ENCODE measurements at regions not wholly inside any gene's neighbourhood (a gene's known extent, or its start where the extent isn't known, plus 50 kb on each side); places are given as distances from the start of the nearest gene placed in this dataset.

DNA sequence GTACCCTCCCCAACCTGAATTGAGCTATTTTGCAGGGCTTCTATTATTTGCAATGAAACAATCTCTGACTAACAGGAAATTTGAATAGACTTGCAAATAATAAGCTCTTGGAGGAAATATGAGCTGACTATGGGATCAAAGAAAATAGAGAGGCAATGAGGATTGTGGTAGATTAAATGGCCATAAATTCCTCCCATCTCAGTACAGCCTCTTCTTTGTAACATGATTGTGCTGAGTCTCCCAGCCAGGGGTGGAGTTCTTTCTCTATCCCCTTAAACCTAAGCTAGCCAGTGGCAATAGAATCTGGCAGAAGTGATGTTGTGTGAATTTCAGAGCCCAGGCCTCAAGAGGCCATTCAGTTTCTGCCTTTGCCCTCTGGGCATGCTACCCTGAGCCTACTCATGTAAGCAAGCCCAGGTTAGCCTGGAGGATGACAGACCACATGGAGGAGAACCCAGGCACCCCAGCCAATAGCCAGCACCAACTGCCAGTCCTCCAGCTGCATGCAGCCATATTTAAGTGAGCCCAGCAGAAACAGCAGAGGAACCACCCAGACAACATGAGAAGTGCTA lies 86.8 kb upstream of the TP53I11 start:
- no peak for DNase-seq

DNA sequence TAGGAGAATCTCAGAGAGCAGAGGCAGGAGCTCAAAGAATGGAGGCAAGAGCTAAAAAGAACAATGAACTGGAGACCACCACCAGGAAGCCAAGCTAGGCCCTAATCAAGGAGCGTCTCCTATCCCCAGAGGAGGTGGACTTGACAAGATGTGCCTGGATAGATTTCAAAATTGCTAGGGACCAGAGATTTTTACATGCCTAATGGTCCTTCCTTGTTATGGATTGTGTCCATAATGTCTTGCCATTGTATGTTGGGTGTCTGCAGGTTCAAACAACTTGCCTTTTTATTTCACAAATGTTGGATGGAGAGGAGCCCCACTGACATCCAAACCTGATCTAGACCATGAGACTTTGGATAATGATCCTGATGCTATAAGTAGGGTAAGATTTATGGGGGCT lies 88.2 kb upstream of the TP53I11 start:
- DNase-seq, result no peak

DNA sequence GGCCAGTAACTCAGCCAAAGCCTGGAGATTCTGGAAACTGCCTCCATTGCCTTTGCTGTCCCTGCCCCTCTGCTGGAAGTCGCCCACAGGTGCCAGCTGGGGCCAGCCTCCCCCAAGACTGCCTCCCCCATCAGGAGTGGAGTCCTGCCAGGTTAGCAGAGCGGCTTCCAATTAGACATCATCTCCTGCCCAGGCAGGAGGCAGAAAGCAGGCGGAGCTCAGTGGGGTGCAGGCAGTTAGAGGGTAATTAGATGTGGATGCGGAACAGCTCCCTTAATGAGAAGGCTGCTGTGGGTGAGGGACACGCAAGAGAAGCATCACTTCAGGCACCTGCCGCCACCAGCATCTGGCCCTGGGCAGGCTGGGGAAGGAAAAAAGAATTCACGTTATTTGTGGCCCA lies 90.9 kb upstream of the TP53I11 start:
- no peak for DNase-seq

DNA sequence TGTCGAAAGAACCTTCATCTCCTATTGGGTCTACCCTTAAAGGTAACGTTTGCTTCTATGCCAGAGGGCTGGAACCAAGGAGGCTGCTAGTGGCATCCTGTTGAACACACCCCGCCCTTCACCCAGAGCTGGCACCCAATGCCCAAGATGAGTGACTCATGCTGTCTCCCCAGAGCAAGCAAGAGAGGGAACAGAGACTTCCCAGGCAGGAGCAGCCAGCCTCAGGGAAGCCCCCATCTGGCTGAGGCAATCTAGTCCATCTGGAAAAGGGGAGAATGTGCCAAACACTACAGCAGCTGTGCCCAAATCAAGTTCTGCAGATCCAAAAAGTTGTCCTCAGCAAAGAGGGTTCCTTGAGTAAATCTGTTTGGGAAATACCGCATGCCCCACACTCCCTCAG lies 91.9 kb upstream of the TP53I11 start:
- no peak for DNase-seq

DNA sequence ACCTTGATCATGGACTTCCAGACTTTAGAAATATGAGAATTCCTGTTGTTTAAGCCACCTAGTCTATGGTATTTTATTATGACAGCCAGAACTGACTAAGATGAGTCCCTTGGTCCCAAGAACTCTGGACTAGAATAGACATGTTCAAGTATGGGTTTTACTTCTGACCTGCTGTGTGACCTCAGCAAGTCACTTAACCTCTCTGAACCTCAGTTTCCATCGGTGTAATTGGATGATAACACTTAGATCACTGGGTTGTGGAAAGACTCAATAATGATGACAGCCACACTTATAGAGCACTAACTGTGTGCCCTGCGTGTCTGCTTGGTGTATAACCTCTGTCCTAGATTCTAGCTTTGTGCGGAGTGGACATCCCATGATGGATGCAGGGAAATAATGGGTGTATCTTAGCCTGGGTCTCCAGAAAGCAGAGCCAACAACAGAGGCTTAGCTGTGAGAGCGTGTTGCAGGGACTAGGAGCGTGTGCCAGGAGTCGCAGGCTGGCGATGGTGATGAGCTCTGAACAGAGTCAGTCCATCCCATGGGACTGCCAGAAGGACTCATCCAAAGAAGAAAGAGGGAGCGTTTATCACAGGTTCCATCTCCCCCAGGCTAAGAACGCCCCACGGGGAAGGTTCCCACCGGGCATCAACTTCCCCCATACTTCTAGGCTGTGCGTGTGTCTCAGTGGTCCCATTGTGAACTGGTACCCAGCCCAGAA lies 93.2 kb upstream of the TP53I11 start:
- DNase-seq, result no peak

DNA sequence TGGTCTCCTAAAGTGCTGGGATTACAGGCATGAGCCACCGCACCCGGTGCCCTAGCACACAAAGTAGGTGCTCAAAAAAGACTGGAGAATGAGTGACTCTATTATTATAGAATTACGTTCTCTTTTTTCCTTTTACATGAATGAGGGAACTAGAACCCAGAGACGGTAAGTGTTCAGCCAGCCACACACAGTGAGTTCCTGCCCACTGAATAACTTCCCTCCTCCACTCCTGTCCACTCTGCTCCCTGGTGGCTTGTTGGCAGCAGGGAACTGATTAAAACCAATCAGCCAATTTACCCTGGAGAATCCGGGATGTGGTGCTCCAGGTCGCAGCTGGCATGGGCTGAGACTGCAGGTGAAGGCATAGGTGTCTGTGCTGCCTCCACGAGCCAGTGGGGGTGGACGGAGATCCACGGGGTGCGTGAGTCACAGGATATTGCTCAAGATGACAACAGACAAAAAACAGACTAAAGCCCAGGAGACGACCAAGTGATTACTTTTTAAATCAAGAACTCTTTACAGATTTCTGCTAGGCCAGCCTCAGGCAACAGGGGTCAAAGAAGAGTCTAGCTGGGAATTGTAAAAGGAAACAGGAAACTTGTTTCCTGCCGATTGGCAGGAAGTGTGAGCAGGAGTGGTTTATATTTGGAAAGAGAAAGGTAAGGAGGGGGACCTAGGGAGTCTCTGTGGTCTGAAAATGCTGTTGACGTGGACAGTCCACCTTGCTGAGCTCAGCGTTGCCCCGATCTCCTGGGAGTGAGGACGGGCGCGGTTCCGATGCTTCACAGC lies 95.2 kb upstream of the TP53I11 start:
- peak; percentile 32 for DNase-seq

DNA sequence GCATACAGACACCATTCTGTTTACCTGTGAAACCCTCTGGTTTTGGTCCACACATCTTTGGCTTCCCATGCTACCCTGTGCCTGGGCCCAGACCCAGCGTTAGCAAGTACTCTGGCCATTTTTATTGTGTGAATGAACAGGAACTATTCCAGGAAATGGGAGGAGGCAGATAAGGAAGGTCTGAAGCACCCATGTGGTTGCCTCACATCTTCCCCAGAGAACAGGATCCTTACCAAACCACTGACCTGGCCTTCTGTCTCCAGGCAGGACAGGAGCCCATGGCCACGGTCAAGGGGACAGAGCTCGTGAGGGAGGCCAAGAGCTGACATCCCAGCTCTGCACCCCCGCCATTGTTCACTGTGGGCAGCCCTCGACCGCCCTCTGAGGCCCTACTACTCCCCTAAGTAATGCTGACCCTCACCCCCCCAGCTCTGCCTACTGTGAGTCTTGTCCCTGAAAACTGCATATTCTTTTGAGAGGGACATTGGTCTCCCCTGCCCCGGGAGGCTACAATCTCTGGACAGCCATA lies 97.7 kb upstream of the TP53I11 start:
- no peak for DNase-seq

DNA sequence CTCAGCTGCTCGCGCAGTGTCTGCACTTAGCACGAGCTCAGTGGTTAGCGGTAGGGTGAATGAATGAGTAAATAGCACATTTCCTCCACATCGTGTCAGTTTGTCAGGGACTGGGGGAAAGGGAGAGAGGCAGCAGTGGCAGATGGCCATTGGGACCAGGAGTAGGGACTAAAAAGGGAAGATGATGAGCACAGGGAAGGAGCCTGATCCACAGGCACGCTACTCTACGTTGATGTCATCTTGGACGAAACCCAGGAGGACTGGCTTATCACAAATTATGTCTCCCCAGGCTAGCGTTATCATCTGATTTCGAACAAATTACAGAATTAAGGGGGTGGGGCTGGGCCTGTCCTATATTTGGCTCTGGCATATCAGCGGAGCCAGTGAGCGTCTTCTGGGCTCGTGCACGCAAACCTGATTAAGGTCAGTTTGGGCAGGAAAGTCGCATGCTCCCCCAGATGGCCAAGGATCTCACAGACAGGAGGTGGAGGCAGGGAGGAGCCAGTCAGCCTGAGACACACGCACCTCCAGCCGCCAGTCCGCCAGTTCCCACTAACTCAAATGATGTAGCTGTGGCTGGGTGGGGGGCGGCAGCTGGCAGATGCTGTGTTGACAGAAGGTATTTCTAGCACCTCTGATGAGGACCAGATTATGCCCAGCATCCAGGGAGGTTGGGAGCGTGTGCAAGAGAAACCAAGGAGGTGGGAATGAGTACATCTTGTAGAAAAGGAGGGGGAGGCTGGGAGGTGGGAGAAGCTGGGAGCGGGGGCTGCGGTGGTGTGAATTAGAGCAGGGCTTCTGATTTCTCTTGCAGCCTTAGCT lies 97.4 kb upstream of the PRDM11 start:
- peak; percentile 3 for DNase-seq

DNA sequence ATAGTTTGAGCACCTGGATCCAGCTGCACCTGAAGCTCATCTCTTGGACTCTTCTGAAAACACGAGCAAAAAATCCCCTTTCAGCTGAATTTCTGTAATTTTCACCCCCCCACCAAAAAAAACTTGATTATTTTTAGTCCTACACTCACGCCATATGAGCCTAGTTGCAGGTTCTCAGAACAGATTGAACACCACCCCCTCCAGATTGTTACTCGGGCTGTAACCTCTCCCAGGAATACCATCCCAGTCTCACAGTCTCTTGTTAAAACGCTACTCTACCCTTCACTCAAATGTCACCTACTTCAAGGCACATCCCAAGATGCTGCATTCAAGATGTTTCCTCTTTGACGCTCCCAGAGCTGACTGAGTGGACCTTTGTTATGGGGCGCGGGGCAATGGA lies 96.3 kb upstream of the PRDM11 start:
- DNase-seq, result no peak

DNA sequence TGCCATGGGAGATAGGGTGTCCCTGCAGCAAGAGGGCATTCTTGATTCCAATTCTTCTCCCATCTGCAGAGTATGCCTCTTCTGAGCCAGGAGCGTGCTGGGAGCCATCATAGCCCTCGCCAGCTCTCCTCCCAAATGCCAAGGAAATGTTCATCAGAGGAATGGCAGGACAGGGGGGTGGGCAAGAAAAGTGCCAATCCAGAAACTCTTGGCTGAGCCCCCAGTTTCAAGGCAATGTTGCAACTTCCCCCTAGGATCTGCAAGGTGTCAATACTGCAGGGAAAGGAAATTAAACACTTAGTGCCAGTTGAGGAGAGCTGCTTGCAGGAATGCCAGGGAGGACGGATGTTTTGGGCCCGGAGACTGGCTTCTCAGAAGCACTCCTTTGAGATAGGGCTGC lies 94.8 kb upstream of the PRDM11 start:
- DNase-seq, result no peak

DNA sequence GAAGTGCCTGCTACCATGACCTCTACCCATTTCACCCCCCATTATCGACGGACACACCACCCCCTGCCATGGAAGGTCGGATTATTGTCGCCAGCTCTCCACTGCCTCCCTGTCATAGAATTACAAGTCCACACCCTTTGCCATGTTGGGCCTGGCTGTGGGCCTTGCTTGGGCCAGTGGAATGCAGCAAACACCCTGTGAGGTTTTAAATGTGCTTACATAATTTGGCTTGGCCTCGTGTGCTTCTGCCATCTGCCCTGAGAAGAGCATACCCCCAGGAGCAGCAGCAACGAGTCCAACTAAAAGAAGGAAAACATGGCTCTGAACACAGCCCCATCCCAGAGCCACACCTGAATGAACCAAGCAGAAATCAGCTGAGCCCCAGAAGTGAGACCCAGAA lies 94.1 kb upstream of the PRDM11 start:
- DNase-seq, result no peak

DNA sequence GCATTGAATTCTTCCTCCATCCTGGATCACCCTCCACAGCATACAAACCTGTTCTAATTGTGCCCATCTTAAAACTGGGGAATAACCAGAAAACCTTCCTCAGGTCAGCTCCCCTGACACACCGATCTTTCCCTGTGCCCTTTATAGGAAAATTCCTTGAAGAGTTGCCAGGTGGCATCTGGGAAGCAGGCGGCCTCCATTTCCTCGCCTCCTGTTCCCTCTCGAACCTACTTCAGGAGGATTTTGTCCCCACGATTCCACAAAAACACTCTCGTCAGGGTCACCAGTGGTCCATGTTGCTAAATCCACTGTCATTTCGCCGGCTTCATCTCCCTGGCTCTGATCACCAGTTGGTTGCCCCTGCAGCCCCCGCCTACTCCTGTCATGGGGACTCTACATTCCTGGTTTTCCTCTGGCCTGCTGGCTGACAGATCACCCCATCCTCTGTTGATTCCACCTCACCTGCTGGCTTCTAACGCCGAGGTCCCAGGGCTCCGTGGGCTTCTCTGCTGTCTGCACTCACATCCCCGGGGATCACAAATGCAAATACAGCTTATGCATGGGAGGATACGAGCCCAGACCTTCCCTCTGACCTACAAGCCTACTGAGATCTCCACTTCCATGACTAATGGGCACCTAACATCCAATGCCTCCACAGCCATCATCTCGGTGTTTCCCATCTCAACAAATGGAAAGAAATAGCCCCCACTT lies 92.5 kb upstream of the PRDM11 start:
- DNase-seq, result no peak

DNA sequence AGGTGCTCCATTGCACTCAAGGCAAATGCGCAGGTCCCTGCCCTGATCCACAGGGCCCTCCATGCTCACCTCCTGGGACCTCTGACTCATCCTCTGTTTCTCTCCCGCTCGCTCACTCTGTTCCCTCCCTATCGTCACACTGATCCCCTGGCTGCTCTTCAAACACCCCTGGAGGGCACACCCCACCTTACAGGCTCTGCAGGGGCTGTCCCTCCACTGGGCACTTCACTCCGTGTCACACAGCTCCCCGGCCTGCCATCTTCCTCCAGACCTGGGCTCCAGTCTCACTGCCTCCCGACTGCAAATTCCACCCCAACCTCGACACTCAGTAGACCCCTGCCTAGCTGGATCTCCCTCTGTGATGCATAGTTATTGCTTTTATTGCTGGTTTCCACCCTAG lies 91.5 kb upstream of the PRDM11 start:
- no peak for DNase-seq

DNA sequence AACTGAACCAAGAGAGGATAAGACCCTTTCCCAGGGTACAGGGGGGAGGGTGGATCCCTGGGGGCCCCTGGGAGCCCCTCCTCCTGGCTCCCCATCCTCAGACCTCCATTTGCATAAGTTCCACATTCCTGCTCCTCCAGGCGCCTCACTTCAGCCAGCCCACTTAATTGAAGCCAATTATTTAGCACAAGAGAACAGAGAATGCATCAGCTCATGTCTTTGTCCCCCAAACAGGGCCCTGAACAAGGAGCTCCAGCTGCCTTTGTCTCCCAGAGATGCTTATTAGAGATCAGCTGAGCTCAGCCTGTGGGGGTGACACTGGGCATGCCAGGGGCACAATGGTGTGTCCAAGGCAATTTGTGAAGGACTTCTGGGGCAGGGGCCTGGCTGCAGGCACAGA lies 89.9 kb upstream of the PRDM11 start:
- no peak for DNase-seq

DNA sequence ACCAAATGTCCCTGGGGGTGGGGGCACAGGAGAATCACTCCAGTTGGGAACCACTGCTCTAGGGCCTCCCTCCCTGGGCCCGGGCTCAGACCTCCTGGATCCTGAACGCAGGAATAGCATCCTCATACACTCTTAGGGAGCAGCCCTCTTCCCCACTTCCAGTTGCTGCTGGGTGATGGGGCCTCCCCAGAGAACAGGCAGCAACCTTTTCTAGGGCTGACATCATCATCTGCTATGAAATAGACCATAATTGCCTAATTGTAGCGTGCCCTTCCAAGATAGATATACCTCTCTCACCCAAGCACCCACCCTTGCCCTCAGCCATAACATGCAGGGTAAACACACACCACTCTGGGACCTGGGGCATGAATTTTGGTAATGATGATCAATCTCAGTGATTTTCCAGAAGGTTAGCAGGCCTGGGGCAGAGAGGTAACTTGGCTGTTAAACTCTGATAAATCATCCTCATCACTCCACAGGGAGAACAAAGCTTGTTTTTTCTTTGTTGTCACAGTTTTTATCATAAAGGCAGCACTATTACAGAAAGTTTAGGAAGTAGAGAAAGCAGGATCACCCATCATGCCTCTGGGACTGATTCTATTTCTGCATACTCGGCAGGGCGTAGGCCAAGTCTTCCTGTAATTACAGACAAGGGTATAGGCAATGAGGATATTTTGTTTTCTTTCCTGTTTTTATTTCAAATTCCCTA lies 88.3 kb upstream of the PRDM11 start:
- no peak for DNase-seq

DNA sequence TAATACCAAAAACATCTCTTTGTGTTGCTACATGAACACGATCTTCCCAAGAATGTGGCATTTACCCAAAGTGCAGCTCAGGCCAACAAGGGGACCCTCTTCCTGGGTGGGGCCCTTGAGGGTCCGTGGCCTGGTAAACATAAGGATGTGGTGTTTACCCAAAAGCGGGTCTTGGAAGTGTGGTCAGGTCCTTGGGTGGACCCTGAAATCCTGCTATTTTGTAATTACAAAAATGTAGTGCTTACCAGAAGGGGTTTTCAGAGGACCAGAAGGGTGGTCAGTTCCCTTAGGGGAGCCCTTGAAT lies 87.8 kb upstream of the PRDM11 start:
- no peak for DNase-seq

DNA sequence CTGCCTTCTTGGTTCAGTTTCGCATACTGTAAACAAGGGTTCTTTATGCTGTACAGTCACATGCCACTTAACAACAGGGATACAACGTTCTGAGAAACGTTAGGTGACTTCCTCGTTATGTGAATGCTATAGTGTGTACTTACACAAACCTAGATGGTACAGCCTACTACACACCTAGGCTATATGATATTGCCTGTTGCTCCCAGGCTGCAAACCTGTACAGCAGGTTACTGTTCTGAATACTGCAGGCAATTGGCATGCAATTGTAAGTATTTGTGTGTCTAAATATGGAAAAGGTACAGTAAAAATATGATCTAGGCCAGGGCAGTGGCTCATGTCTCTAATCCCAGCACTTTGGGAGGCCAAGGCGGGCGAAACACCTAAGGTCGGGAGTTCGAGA lies 85.7 kb upstream of the PRDM11 start:
- no peak for DNase-seq

DNA sequence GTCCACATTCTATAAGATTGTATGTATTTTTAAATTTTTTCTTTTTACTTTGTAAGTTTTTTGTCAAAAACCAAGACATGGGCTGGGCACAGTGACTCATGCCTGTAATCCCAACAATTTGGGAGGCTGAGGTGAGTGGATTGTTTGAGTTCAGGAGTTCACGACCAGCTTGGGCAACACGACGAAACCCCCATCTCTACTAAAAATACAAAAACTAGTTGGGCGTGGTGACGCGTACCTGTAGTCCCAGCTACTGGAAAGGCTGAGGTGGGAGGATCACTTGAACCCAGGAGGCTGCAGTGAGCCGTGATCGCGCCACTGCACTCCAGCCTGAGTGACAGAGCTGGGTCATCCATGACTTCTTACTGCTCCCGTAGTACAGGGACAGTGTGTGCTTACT lies 84.8 kb upstream of the PRDM11 start:
- DNase-seq, result no peak

DNA sequence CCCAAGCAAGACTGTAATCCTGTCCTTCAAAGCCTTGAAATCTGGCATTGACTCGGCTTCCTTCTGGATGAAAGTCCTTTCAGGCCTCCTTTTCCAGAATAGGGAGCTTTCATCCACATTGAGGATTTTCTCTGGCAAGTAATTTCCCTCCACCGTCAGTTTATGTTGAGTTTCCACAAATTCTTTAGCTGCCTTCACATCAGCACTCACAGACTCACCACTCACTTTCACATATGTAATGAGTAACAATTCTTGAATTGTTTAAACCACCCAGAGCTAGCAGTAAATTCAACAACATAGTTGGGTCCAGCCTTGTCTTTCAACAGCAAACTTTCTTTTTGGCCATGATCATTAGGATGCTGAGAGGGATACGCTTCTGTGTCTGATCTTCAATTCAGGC lies 84.3 kb upstream of the PRDM11 start:
- no peak for DNase-seq

DNA sequence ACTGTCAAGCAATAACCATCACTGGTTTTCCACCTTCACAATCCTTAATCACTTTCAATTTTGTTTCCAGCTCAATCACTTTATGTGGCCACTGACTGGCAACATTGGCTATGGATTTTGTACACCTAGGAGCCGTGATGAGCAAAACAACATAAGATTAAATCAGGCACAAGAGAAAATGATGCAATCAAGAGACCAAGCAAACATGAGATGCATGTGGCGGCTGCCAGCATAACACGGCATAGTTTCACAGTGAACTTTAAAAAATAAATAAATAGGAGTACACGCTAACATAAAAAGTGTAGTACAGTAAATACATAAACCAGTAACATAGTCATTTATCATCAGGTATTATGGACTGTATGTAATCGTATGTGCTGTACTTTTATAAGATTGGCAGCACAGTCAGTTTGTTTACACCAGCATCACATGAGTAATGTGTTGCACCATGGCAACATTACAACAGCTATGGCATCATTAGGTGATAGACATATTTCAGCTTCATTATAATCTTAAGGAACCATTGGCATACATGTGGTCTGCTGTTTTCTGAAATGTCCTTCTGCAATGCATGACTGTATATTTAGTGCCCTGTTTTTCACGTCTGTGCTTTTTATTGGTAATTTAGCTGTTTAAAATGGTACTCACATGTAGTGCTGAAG lies 83.3 kb upstream of the PRDM11 start:
- DNase-seq, result no peak

DNA sequence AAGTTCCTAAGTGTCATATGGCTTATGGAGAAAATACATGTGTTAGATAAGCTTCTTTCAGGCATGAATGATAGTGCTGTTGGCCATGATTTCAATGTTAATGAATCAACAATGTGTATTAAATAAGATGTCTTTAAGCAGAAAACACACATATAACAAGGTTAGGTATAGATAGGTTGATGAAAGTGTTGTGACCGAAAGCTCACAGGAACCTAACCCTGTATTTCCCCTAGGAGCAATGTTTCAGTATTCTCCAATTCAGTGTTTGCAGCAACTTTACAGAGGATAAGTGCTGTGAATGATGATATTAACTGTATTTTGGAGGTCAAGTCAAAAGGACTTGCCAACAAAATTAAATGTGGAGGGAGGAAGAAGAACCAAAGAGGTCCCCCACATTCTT lies 82.8 kb upstream of the PRDM11 start:
- no peak for DNase-seq

DNA sequence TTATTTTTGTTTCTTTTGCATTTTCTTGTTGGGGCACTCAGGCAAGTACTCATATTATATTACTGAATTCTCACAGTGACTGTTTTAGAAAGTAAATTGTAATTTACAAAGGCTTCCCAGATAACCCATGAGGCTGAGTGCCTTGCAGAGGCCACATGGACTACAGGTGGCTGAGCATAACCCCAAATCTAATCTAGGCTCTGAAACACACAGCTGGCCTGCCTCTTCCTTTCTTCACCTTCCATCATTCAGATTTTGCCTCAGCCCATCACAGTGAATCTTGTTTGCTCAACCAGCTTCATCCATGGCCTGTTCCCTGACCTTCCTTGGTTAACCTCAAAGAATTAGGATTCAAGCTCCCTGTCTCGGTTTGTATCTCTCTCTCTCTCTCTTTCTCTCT lies 78.5 kb upstream of the PRDM11 start:
- DNase-seq, result no peak

All from fibroblast of skin of right quadriceps (primary cell).